CD4-positive, alpha-beta T cell treated with Interleukin-2 at 100 ng/mL for 4 hours (primary cell): ENCODE measurements at regions not wholly inside any gene's neighbourhood (a gene's known extent, or its start where the extent isn't known, plus 50 kb on each side); places are given as distances from the start of the nearest gene placed in this dataset.

Source experiments
- DNase-seq: peaks from one replicate; pipeline ENCODE4 v3.0.0-alpha.2; 2020; ENCODE audit warnings: low spot score

GRCh38 chr1:58310469-58310868 lies 236.1 kb downstream of the OMA1 start:
- no peak for DNase-seq

DNA sequence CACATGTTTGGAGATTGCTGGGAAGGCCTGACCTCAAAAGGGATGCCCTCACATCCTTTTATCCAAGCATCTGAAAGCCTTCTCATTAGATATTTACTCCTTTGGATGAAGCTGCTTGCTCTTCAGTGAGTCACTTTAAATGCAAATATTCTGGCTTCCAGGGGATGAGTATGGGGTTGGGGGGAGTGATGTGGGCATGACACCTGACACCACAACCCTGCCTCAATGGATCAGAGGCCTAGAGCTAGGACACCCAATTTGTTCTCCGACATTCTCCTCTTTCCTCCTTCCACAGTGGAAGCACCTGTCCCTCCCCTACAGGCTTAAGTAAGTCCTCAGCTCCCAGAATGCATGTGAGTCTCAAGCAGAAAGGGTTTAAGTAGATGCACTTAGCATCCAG lies 238.3 kb downstream of the OMA1 start:
- DNase-seq, result no peak

- no peak for DNase-seq
Observed at GRCh38 chr1:58307431-58307830, 239.1 kb downstream of the OMA1 start.

DNA sequence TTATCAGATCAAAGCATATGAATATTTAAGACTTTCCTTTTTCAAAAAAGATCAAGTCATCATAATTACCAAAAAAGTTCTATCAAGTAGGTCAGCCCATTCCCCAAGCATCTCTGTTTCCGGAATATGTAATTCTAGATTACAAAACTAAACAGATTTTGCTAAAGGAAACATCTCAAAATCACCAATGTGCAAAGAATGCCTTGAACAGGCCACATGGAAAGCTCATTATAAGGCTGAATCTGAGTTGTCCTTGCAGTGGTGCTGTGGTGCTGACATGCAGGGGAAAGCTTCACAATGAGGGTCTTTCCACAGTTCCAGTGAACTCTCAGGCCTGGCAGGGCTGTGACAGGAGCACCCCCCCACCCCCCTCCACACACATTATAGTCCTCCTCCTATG lies 240.9 kb downstream of the OMA1 start:
- no peak for DNase-seq

DNA sequence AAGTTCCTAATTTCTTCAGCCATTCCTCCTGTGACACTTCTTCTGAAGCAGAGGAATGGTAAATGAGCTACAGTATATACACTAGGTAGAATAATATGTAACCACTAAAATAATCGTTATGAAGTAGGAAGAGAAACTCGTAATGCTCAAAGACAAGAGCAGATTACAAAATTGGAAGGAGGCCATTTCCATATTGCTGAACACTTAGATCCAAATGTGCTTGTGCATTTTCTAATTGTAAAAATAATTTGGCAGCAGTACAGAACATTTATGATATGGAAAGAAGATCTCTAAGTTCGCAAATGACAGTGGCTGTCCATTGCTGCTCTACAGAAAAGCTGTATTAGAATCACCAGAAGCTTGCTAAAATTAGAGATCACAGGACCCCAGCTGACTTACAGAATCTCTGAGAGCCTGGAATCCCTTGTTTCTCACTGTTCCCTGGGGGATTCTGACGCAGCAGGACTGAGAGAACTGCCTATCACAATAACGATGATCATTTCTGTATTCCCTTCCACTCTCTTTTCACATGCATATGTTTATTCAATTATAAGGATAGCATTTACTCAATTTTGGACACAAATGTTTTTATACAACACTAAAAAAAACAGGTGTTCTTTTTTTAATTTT lies 242.1 kb downstream of the OMA1 start:
- DNase-seq, result no peak

DNA sequence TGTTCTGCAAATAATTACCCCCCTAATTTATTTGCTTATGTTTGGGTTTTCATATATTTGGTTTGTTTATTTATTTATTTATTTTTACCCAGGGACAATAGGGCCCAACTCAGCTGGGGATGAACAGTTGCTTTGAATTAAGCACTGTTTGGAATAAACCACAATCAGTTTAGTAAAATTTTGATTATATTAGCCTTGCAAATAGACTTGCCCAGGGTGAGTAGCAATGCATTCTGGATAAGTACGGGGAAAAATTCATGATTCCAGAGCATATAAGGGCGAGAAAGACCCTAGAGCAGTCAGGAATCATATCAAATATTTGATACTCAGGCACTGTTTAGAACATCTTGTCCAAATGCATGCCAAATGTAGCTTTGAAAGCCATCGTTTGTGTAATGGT lies 242.7 kb downstream of the OMA1 start:
- DNase-seq, result no peak

GRCh38 chr1:58293388-58293787 lies 253.1 kb downstream of the OMA1 start:
- no peak for DNase-seq

GRCh38 chr1:58290685-58291372 lies 255.7 kb downstream of the OMA1 start:
- DNase-seq, result no peak

- no peak for DNase-seq
Observed at GRCh38 chr1:58288624-58289142, 257.8 kb downstream of the OMA1 start.

DNA sequence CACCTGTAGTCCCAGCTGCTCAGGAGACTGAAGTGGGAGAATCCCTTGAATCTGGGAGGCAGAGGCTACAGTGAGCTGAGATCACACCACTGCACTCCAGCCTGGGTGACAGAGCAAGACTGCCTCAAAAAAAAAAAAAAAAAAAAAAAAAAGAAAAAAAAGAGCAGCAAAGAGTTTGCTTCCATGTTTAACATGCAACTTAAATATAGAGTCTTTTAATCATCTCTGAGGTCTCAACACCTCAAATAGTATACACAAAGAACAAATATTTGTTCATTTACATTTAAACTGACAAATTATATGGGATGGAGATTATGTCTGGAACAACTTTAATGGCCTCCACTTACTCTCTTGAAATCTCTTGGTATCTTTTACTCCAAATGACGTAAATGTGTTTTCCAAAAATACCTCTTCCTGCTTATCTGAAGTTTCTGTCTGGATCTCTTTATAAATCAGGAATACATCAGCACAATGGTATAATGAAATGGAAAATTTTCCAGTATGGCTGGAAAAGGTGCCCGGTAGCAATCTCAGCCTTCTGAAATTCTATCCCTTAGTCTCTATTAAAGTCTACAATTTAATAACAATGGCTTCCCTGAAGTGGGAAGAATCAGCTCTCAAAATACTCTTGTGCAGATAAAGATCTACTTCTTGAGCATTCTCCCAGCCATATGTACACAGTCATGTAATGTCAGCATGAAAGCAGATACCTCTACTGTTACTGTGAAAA lies 258.5 kb downstream of the OMA1 start:
- DNase-seq, result no peak

DNA sequence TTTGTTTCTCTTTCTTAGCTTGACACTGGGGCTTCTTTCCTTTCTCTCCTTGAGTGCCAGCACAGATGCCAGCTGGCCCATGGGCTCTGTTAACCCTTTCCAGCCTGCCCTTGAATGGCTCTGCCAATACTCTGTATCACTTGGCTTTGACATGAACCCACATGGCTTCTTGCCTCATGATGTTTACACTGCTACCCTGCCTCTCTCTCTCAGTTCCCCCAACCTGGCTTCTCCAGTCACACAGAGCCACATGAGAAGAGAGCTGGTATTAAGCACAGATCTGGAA lies 262.4 kb downstream of the OMA1 start:
- DNase-seq, result no peak

DNA sequence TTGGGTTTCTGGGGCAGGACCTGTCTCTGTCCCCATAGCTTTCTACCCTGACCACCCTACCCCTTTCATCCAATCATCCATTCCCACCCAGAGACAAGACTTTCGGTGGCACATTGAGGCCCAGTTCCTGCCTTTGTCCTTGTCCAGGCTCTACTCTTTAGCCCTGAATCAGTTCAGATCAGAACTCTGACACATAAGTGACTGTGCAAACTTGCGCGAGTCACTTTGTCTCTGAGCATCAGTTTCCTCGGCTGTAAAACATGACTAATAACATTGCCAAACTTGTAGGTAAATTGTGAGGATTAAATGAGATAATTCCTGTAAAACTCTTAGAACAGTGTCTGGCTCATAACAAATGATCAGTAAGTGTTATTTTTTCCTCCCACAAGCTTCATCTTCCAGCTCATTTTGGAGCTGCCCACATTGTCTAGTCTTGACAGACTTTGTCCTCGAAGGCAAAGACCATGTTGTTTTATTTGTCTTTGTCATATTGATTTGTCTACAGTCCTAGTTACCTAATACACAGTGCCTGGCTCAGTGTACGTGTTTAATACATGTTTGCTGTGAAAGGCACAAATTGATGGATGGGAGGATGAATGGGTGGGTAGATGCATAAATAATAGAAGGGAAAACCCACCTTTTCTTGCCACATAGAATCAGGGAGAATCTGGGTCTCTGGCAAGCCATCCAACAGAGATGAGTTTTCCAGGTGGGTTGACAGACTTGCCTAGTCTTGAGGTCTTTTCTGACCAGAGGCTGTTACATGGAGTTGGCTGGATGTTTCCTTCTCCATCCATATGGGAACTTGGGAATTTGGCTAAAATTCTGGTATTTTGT lies 262.9 kb downstream of the OMA1 start:
- no peak for DNase-seq

DNA sequence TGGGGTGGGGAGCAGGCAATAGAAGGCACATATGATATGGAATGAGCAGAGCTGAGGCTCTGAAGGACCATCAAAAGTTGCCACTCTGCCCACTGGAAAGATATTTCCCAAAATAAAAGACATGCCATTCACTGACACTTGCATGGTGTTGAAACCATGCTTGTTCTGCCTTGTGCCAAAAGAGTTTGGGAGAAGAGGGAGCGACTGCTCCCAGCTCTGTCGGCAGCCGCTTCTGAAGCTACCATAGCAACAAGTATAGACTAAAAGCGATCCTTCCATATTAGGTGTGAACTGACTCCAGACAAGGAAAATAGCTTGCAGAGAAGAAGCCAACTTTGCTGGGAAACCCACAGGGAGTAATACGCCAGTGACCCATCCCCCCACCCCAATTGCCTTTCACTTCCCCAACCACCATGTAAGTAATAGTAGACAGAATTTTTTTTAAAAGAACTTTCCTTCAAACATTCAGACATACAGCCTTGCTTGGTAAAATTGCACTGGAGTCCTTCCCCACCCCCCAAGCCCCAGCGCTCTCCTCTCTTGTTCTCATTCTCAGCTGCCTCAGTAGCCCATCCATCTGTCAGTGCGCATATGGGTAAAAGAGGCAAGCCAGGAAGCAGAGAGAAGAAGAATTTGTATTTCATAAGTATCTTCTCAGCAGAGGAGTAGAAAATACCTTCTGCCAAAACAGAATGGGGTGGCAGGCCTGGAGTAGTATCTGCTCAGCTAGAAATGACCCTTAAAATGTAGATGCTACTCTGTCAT lies 263.7 kb downstream of the OMA1 start:
- DNase-seq, result no peak

DNA sequence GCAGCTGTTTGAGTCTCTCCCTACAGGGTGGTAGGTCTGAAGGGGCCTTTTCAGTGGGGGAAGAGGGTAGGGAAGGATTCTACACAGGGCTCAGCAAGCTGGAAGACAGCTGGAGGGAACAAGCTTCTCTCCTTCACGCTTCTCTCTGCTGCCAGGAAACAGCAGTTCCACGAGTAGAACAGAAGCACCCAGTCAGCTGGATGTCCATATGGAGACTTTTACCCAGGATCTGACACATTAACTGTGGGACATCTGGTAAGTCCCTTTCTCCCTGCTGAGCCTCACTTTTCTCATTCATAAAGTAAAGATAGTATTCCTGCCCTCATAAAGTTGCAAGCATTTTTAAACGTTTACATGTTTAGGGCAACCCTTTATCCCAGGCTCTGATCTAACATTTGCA lies 280.3 kb downstream of the OMA1 start:
- no peak for DNase-seq

DNA sequence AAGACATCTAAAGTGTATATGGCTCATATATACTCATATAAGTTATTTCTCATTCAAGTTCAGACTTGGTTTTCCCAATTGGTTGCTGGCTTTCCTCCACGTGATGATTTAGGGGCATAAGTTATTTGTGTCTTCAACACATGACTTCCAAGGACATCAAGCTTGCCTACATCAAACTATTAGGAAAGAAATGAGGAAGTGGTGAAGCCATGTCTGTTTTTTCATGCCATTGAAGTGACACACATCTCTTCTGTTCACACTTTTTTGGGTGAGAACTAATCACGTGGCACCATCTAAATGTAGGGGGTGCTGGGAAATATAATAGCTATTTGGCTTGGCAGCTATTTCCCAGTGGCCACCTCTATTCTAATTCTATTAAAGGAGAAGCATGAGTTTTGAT lies 282.1 kb downstream of the OMA1 start:
- no peak for DNase-seq

GRCh38 chr1:58262702-58263101 lies 283.8 kb downstream of the OMA1 start:
- no peak for DNase-seq

- no peak for DNase-seq
Observed at GRCh38 chr1:58258082-58258481, 288.4 kb downstream of the OMA1 start.

DNA sequence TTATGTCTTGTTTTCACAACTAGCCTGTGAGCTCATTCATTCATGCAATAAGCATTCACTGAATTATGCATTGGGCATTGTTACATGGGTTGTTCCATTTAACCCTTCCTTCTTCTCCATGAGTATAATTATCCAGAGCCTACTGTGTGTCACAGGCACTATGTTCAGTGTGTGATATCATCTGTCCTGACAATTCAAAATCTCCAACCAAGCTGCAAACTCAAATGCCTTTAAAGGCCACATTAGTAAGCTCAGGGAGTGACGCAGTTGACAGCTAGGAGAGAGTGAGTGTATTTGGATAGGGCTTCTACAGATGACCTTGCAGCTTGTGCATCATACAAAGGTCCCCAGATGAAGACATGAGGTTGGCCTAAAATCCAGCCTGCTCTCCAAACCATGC lies 289.5 kb downstream of the OMA1 start:
- no peak for DNase-seq

DNA sequence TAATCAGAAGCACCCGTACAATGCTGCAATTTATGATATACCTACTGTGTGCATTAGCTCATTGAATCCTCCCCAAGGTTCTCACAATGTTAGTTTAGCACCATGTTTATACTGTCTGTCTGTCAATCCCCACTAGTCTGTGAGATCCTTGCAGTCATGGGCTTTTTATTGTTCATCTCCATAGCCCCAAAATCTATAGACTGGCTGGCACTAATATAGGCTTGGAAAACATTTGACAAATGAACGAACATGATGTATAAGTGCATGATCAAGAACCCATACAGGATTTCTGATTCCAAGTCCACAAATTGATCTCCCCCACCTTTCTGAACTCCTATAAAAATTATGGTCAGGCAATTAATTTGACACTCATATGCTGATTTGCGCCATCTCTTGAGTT lies 290.0 kb downstream of the OMA1 start:
- DNase-seq, result no peak

- DNase-seq, result no peak
Observed at GRCh38 chr1:58256041-58256440, 290.5 kb downstream of the OMA1 start.

DNA sequence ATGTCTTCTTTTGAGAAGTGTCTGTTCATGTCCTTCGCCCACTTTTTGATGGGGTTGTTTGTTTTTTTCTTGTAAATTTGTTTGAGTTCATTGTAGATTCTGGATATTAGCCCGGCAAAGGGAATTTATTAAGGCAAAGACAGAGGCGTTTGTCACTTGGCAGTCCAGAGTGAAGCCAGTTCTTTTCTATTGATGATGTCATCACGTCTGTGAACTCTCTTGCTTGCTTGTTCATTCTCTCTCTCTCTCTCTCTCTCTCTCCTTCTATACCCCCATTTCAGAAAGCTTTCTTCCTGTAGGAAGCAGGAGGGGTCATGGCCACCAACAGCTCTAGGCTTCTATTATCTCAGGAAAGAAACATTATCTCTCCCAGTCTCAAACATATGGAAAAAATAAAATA lies 291.3 kb downstream of the OMA1 start:
- no peak for DNase-seq
